GM21423 (cell line): ENCODE measurements at regions not wholly inside any gene's neighbourhood (a gene's known extent, or its start where the extent isn't known, plus 50 kb on each side); places are given as distances from the start of the nearest gene placed in this dataset.
A peak's percentile ranks its signal among the peaks of the same experiment; 100 is the strongest.

Source experiments
- ATAC-seq: cut with Tn5 transposase; IDR thresholded peaks from one replicate; pipeline ENCODE4 v1.9.1; 2021; ENCODE audit warnings: mild to moderate bottlenecking, moderate library complexity; ENCODE audit not compliant: unreplicated experiment

- no peak for ATAC-seq
Measured at GRCh38 chrX:133159205-133159604, 58.9 kb downstream of the TFDP3 start.

- peak; percentile 46 for ATAC-seq
Measured at GRCh38 chrX:133151336-133151735, 54.4 kb upstream of the USP26 start.

GRCh38 chrX:133150730-133151129 lies 53.8 kb upstream of the USP26 start:
- no peak for ATAC-seq
